ENCODE measurements at regions not wholly inside any gene's neighbourhood (a gene's known extent, or its start where the extent isn't known, plus 50 kb on each side); places are given as distances from the start of the nearest gene placed in this dataset.
A peak's percentile ranks its signal among the peaks of the same experiment; 100 is the strongest.

DNA sequence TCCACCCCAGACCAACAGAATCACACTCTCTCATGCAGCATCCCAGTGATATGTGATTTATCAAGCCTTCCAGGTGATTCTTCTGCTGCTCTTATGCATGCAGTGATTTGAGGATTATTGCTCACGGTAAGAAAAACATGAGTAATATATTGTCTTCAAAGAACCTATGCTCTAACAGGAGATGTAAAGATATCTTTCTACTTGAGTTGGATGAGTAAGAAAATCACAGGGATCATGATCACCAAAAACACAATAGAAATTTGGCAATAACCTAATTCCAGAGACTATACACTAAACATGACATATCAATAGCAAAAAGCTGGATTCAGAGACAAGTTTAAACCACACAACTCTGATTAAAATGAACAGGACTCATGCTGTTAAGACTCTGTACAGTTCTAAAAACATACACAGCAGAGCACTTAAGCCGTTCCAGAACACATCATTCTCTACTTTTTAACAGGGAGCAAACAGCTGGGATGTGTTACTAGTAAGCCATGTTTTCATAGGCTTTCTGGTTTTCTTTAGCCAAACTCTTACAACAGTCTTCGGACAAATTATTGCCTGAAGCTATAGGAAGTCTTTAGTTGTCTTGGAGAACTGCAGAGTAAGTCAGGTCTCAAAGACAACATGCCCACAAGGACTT, 568.6 kb downstream of the HAO1 start (continued):
- TF ChIP-seq, protein P1, sequence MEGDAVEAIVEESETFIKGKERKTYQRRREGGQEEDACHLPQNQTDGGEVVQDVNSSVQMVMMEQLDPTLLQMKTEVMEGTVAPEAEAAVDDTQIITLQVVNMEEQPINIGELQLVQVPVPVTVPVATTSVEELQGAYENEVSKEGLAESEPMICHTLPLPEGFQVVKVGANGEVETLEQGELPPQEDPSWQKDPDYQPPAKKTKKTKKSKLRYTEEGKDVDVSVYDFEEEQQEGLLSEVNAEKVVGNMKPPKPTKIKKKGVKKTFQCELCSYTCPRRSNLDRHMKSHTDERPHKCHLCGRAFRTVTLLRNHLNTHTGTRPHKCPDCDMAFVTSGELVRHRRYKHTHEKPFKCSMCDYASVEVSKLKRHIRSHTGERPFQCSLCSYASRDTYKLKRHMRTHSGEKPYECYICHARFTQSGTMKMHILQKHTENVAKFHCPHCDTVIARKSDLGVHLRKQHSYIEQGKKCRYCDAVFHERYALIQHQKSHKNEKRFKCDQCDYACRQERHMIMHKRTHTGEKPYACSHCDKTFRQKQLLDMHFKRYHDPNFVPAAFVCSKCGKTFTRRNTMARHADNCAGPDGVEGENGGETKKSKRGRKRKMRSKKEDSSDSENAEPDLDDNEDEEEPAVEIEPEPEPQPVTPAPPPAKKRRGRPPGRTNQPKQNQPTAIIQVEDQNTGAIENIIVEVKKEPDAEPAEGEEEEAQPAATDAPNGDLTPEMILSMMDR (IDR thresholded peaks at IDR 0.05), result no peak
- TF ChIP-seq HEYL (CRISPR knock-in tag; IDR thresholded peaks at IDR 0.05) (no peak), EHMT2 (IDR thresholded peaks at IDR 0.05; ENCODE audit: low read depth) (no peak), RFX5 (IDR thresholded peaks at IDR 0.05) (no peak), ZC3H11A (IDR thresholded peaks at IDR 0.05) (no peak), POLR2A (IDR thresholded peaks at IDR 0.05; ENCODE audit: low read length) (no peak)
- TF ChIP-seq, protein P2, sequence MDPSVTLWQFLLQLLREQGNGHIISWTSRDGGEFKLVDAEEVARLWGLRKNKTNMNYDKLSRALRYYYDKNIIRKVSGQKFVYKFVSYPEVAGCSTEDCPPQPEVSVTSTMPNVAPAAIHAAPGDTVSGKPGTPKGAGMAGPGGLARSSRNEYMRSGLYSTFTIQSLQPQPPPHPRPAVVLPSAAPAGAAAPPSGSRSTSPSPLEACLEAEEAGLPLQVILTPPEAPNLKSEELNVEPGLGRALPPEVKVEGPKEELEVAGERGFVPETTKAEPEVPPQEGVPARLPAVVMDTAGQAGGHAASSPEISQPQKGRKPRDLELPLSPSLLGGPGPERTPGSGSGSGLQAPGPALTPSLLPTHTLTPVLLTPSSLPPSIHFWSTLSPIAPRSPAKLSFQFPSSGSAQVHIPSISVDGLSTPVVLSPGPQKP (IDR thresholded peaks at IDR 0.05; ENCODE audit: low read depth, low read length), result no peak

DNA sequence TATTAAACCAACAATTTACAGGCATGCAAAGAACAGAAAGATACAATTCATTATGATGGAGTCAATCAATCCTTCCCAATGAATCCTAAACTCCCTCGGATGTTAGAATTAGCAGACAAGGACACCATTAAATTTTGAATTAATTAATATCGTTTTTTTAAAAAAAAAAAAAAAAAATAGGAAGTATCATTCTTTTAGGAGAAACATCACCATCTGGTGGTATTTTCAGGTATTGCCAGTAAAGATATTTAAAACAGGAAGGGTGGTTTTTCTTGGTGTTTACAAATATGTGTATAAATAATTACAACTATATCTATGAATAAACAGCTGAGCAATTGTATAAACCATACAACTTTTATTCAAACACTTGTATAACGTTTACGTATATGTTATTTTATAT, 564.4 kb downstream of the HAO1 start:
- Histone ChIP-seq H3K27ac (no peak overlapping the region), H3K4me2 (no peak overlapping the region), H3K4me3 (no peak overlapping the region), H3K9me3 (no peaks in the 10 kb centered on the region), H3K4me1 (no peaks in the 10 kb centered on the region)
- no peak for ATAC-seq
- TF ChIP-seq SMC3 (IDR thresholded peaks at IDR 0.05) (peak; percentile 56; the same call in 2 of the 3 replicates), RAD21 (conservative IDR thresholded peaks at IDR 0.05 in 1 of 2, IDR thresholded peaks at IDR 0.05 in 1 of 2) (peak; percentile 27 to 48; a peak in 3 of 5 replicates)
- TF ChIP-seq, protein P1 (IDR thresholded peaks at IDR 0.05), result peak; percentile 32; the same call in 2 of the 3 replicates
- TF ChIP-seq, protein P3, sequence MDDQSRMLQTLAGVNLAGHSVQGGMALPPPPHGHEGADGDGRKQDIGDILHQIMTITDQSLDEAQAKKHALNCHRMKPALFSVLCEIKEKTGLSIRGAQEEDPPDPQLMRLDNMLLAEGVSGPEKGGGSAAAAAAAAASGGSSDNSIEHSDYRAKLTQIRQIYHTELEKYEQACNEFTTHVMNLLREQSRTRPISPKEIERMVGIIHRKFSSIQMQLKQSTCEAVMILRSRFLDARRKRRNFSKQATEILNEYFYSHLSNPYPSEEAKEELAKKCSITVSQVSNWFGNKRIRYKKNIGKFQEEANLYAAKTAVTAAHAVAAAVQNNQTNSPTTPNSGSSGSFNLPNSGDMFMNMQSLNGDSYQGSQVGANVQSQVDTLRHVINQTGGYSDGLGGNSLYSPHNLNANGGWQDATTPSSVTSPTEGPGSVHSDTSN (IDR thresholded peaks at IDR 0.05), result no peak
- TF ChIP-seq, protein P4, sequence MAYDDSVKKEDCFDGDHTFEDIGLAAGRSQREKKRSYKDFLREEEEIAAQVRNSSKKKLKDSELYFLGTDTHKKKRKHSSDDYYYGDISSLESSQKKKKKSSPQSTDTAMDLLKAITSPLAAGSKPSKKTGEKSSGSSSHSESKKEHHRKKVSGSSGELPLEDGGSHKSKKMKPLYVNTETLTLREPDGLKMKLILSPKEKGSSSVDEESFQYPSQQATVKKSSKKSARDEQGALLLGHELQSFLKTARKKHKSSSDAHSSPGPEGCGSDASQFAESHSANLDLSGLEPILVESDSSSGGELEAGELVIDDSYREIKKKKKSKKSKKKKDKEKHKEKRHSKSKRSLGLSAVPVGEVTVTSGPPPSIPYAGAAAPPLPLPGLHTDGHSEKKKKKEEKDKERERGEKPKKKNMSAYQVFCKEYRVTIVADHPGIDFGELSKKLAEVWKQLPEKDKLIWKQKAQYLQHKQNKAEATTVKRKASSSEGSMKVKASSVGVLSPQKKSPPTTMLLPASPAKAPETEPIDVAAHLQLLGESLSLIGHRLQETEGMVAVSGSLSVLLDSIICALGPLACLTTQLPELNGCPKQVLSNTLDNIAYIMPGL (CRISPR knock-in tag; IDR thresholded peaks at IDR 0.05; ENCODE audit: borderline replicate concordance), result no peak
- FAIRE-seq, result no peak
- DNase-seq (ENCODE audit: low read depth in 1 of 2, low spot score in 1 of 2), result peak in 1 of 2 experiments; percentile 31
- CTCF ChIA-PET, result interaction anchor here (0.6 to 1.1 kb wide), 4 partner anchors 28 to 872 kb away, joined by 3 to 5 read pairs (median 3); no protein-coding TSS in a partner anchor
- WGBS (ENCODE audit: missing lambda C conversion rate), result 11% methylated on average over 4 of the region's 4 CpGs
- POLR2A ChIA-PET, result no interaction called here

DNA sequence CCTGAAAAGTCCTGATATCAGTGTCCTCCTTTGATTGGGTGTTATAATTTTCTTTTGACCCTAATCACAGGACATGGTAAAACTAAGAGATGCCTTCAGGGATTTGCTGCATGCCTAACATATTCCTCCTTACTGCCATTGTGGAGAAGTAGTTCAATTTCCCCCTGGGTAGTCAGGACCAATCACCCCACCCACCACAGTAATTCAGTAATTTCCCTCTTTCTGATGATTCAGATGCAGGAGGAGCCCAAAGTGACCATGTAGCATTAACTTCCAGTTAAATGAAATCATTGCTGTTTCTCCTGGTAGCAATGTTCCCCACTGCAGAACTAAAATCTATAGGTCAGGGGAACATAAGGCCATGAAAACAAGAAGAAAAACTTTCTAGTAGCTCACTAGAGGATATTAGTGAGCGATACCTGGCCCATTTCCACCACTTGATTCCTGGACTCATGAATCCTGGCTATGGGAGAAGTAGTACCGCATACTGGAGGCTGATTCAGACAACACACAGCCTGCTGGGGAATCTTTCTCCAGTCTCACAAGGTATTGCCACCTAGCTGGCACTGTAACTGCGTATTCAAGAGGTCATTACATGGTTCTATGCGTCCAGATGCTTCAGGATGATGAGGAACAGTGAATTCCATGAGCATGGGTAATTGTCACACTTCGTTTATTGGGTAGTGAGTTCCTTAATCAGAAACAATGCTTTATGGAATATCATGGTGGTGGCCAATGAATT, 561.2 kb downstream of the HAO1 start:
- Histone ChIP-seq H3K4me3 (no peak overlapping the region), H3K9me3 (no peaks in the 10 kb centered on the region), H3K4me2 (no peak overlapping the region), H3K27ac (no peak overlapping the region), H3K4me1 (no peaks in the 10 kb centered on the region)
- DNase-seq (ENCODE audit: low read depth in 1 of 2, low spot score in 1 of 2) (no peak), FAIRE-seq (no peak), ATAC-seq (no peak; a peak in 1 of 6 replicates)
- 5% methylated on average over 5 of the region's 5 CpGs for WGBS (ENCODE audit: missing lambda C conversion rate)
- ChIA-PET POLR2A (no interaction called here), CTCF (interaction anchor here (1.3 kb wide), 1 partner anchor 11 kb away, joined by 3 read pairs; no protein-coding TSS in a partner anchor)
- TF ChIP-seq RFX5 (IDR thresholded peaks at IDR 0.05) (no peak), RCOR1 (IDR thresholded peaks at IDR 0.05; ENCODE audit: low read depth, low read length) (no peak), GATA3 (IDR thresholded peaks at IDR 0.05; ENCODE audit: borderline replicate concordance) (no peak), ESRRA (IDR thresholded peaks at IDR 0.05; ENCODE audit: borderline replicate concordance, low read length) (no peak), FOSL2 (IDR thresholded peaks at IDR 0.05) (no peak), FOSL2 (CRISPR knock-in tag; IDR thresholded peaks at IDR 0.05) (no peak), TFCP2L1 (CRISPR knock-in tag; IDR thresholded peaks at IDR 0.05) (no peak), RAD21 (conservative IDR thresholded peaks at IDR 0.05 in 1 of 2, IDR thresholded peaks at IDR 0.05 in 1 of 2) (no peak), RNF2 (IDR thresholded peaks at IDR 0.05; ENCODE audit: borderline replicate concordance, low read depth) (no peak), CBX8 (IDR thresholded peaks at IDR 0.05) (no peak), BHLHE40 (IDR thresholded peaks at IDR 0.05; ENCODE audit: low read depth, low read length) (no peak), POLR2A (IDR thresholded peaks at IDR 0.05; ENCODE audit: low read length) (no peak)
- TF ChIP-seq, protein P4 (CRISPR knock-in tag; IDR thresholded peaks at IDR 0.05; ENCODE audit: borderline replicate concordance), result no peak
- TF ChIP-seq, protein P3 (IDR thresholded peaks at IDR 0.05), result no peak

All from A549 (cell line).